ENCODE measurements at regions not wholly inside any gene's neighbourhood (a gene's known extent, or its start where the extent isn't known, plus 50 kb on each side); places are given as distances from the start of the nearest gene placed in this dataset.
"Not testable (repeated sequence)": the region's sequence is repeated elsewhere in the genome, so short reads cannot be mapped to it uniquely, and the experiment has no call there.

DNA sequence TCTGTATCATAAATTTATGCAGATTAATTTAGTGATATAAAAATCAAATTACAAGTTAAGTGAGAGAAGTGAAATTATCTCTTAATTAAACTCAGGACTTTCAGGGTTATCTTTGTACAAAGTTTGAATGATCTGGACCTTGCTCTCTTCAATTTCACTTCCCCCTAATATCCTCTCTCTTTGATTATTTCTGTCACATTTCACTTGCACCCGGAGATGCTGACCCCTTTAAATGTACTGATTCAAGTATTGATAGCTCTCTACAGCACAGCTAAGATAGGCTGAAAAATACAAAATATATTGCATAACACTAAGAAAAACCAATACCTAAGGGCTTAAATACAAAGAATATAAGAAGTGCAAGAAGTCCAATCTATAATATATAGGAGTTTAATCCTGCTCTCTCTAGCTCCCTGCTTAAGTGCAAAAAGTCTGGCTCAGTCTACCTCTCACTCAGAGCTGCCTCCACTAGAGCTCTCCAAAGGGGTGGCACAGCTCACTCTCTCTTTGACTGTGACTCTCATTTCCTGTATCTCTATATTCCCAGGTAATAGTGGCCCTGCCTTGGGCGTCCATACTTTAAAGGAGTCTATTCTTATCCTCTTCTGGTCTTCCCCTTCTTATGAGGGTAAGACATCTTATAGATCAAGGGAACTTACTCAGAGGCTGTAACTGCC is 588.4 kb downstream of the RFPL4B start:
- Histone ChIP-seq H3K4me3 (ENCODE audit: insufficient read depth in 1 of 2, low read depth in 1 of 2, low read length in 2 of 2) (no peak overlapping the region), H3K23ac (ENCODE audit: low read length in 2 of 2) (no peak overlapping the region), H3K4ac (ENCODE audit: low read depth in 1 of 2, low read length in 2 of 2) (no peak overlapping the region), H3K79me1 (replicated peaks; ENCODE audit: low read length, poor library complexity, severe bottlenecking) (no peaks in the 10 kb centered on the region), H3K4me1 (ENCODE audit: control insufficient read depth, insufficient read depth, low read depth, low read length) (peaks cover 2% of the 10 kb centered on the region), H2AK5ac (ENCODE audit: low read length, severe bottlenecking) (no peak overlapping the region), H3K4me2 (ENCODE audit: low read length, poor library complexity, severe bottlenecking) (no peak overlapping the region), H3K9me3 (ENCODE audit: control insufficient read depth, low read length) (no peaks in the 10 kb centered on the region), H3K36me3 (ENCODE audit: control insufficient read depth in 1 of 2, insufficient read depth in 2 of 2, low read depth in 1 of 2, low read length in 2 of 2) (no peaks in the 10 kb centered on the region), H4K8ac (ENCODE audit: low read length) (no peak overlapping the region), H3K9ac (ENCODE audit: low read length) (no peak overlapping the region), H2BK5ac (ENCODE audit: low read depth, low read length, poor library complexity, severe bottlenecking) (no peak overlapping the region), H2BK12ac (ENCODE audit: low read length in 2 of 2) (no peak overlapping the region), H2BK120ac (ENCODE audit: low read depth, low read length) (no peak overlapping the region), H3K27me3 (ENCODE audit: control insufficient read depth in 1 of 2, insufficient read depth in 1 of 2, low read length in 2 of 2) (no peaks in the 10 kb centered on the region), H2AFZ (ENCODE audit: low read depth, low read length) (no peak overlapping the region), H3K14ac (ENCODE audit: low read length in 2 of 2) (no peak overlapping the region), H3K27ac (ENCODE audit: low read length, poor library complexity, severe bottlenecking) (no peak overlapping the region), H3K18ac (ENCODE audit: low read depth in 1 of 2, low read length in 2 of 2) (peak overlapping the region in 1 of 2 experiments; percentile 6), H2BK15ac (ENCODE audit: low read depth, poor library complexity, severe bottlenecking) (no peak overlapping the region), H4K91ac (ENCODE audit: low read length) (no peak overlapping the region)
- no peak for DNase-seq
- no CpG with 5 or more reads among the region's 2 CpGs for WGBS

DNA sequence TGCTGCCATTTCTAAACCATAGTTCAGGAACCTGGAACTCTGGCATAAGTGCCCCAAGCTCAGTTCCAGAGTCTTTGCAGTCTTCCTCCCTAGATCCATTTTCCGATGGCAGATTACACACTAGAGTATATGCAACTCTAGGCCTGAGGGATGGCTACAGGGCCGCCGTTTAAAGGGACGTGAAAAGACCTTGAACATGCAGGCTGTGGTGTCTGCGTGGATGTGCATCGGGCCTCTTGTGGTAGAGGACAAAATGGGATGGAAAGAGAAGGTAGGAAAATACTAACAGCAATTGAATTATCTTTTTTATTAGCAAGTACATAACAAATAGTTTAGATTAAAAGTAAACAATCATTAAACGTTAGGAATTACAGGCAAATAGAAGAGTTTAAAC is 588.9 kb downstream of the RFPL4B start:
- no peak overlapping the region for H4K8ac ChIP-seq (ENCODE audit: low read length)
- no peaks in the 10 kb centered on the region for H3K9me3 ChIP-seq (ENCODE audit: control insufficient read depth, low read length)
- no peak overlapping the region for H2BK12ac ChIP-seq (ENCODE audit: low read length in 2 of 2)
- no peak overlapping the region for H3K9ac ChIP-seq (ENCODE audit: low read length)
- H3K36me3 ChIP-seq (ENCODE audit: control insufficient read depth in 1 of 2, insufficient read depth in 2 of 2, low read depth in 1 of 2, low read length in 2 of 2) = no peaks in the 10 kb centered on the region
- no peak overlapping the region for H3K4ac ChIP-seq (ENCODE audit: low read depth in 1 of 2, low read length in 2 of 2)
- DNase-seq = no peak
- 91% methylated on average over 2 of the region's 7 CpGs for WGBS
- no peak overlapping the region for H3K4me2 ChIP-seq (ENCODE audit: low read length, poor library complexity, severe bottlenecking)
- no peak overlapping the region for H3K23ac ChIP-seq (ENCODE audit: low read length in 2 of 2)
- no peak overlapping the region for H3K4me3 ChIP-seq (ENCODE audit: insufficient read depth in 1 of 2, low read depth in 1 of 2, low read length in 2 of 2)
- no peak overlapping the region for H4K91ac ChIP-seq (ENCODE audit: low read length)
- H2BK120ac ChIP-seq (ENCODE audit: low read depth, low read length) = no peak overlapping the region
- H3K4me1 ChIP-seq (ENCODE audit: control insufficient read depth, insufficient read depth, low read depth, low read length) = peaks cover 2% of the 10 kb centered on the region
- H3K79me1 ChIP-seq (replicated peaks; ENCODE audit: low read length, poor library complexity, severe bottlenecking) = no peaks in the 10 kb centered on the region
- no peak overlapping the region for H2AK5ac ChIP-seq (ENCODE audit: low read length, severe bottlenecking)
- no peak overlapping the region for H2BK15ac ChIP-seq (ENCODE audit: low read depth, poor library complexity, severe bottlenecking)
- no peak overlapping the region for H2BK5ac ChIP-seq (ENCODE audit: low read depth, low read length, poor library complexity, severe bottlenecking)
- H3K27ac ChIP-seq (ENCODE audit: low read length, poor library complexity, severe bottlenecking) = no peak overlapping the region
- peak overlapping the region in 1 of 2 experiments; percentile 6 for H3K18ac ChIP-seq (ENCODE audit: low read depth in 1 of 2, low read length in 2 of 2)
- no peaks in the 10 kb centered on the region for H3K27me3 ChIP-seq (ENCODE audit: control insufficient read depth in 1 of 2, insufficient read depth in 1 of 2, low read length in 2 of 2)
- no peak overlapping the region for H2AFZ ChIP-seq (ENCODE audit: low read depth, low read length)
- H3K14ac ChIP-seq (ENCODE audit: low read length in 2 of 2) = no peak overlapping the region

DNA sequence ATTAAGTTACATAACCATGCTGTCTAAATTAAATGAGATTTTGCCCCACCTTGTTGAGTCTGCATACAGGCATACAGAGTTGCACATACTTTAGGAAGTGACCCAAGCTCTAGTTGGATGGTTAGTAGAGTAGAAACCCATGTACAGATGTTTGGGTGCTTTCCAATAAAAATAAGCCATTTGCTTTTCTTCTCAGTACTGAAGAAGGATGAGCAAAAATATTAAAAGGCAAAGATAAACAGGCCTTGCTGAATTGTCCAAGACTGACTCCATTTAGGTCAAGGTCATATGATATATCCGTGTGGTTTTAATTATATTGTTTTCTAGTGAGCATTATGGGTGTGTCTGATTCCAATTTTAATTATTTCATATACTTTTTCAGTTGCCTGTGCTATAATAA is 589.4 kb downstream of the RFPL4B start:
- no peak overlapping the region for H3K14ac ChIP-seq (ENCODE audit: low read length in 2 of 2)
- DNase-seq = no peak
- no peak overlapping the region for H3K4me2 ChIP-seq (ENCODE audit: low read length, poor library complexity, severe bottlenecking)
- no peak overlapping the region for H3K18ac ChIP-seq (ENCODE audit: low read depth in 1 of 2, low read length in 2 of 2)
- peaks cover 2% of the 10 kb centered on the region for H3K4me1 ChIP-seq (ENCODE audit: control insufficient read depth, insufficient read depth, low read depth, low read length)
- no peak overlapping the region for H3K4ac ChIP-seq (ENCODE audit: low read depth in 1 of 2, low read length in 2 of 2)
- H3K9ac ChIP-seq (ENCODE audit: low read length) = no peak overlapping the region
- no peak overlapping the region for H2BK5ac ChIP-seq (ENCODE audit: low read depth, low read length, poor library complexity, severe bottlenecking)
- no CpG with 5 or more reads among the region's 1 CpG for WGBS
- no peak overlapping the region for H4K91ac ChIP-seq (ENCODE audit: low read length)
- H2BK120ac ChIP-seq (ENCODE audit: low read depth, low read length) = no peak overlapping the region
- H3K79me1 ChIP-seq (replicated peaks; ENCODE audit: low read length, poor library complexity, severe bottlenecking) = no peaks in the 10 kb centered on the region
- no peak overlapping the region for H2AFZ ChIP-seq (ENCODE audit: low read depth, low read length)
- no peaks in the 10 kb centered on the region for H3K27me3 ChIP-seq (ENCODE audit: control insufficient read depth in 1 of 2, insufficient read depth in 1 of 2, low read length in 2 of 2)
- H2AK5ac ChIP-seq (ENCODE audit: low read length, severe bottlenecking) = no peak overlapping the region
- H4K8ac ChIP-seq (ENCODE audit: low read length) = no peak overlapping the region
- no peak overlapping the region for H3K4me3 ChIP-seq (ENCODE audit: insufficient read depth in 1 of 2, low read depth in 1 of 2, low read length in 2 of 2)
- H3K36me3 ChIP-seq (ENCODE audit: control insufficient read depth in 1 of 2, insufficient read depth in 2 of 2, low read depth in 1 of 2, low read length in 2 of 2) = no peaks in the 10 kb centered on the region
- H3K9me3 ChIP-seq (ENCODE audit: control insufficient read depth, low read length) = no peaks in the 10 kb centered on the region
- no peak overlapping the region for H2BK12ac ChIP-seq (ENCODE audit: low read length in 2 of 2)
- no peak overlapping the region for H3K23ac ChIP-seq (ENCODE audit: low read length in 2 of 2)
- no peak overlapping the region for H3K27ac ChIP-seq (ENCODE audit: low read length, poor library complexity, severe bottlenecking)
- H2BK15ac ChIP-seq (ENCODE audit: low read depth, poor library complexity, severe bottlenecking) = no peak overlapping the region

DNA sequence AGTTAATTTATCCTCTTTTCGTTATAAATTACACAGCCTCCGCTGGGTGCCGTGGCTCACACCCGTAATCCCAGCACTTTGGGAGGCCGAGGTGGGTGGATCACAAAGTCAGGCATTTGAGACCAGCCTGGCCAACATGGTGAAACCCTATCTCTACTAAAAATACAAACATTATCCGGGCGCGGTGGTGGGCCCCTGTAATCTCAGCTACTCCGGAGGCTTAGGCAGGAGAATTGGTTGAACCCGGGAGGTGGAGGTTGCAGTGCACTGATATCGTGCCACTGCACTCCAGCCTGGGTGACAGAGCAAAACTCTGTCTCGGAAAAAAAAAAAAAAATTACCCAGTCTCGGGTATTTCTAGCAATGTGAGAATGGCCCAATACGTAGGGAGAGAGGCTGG is 590.6 kb downstream of the RFPL4B start:
- H2BK120ac ChIP-seq (ENCODE audit: low read depth, low read length); H3K27ac ChIP-seq (ENCODE audit: low read length, poor library complexity, severe bottlenecking); H3K9ac ChIP-seq (ENCODE audit: low read length); H3K4ac ChIP-seq (ENCODE audit: low read depth in 1 of 2, low read length in 2 of 2); H2AFZ ChIP-seq (ENCODE audit: low read depth, low read length); H3K4me1 ChIP-seq (ENCODE audit: control insufficient read depth, insufficient read depth, low read depth, low read length); H2BK15ac ChIP-seq (ENCODE audit: low read depth, poor library complexity, severe bottlenecking); DNase-seq; H3K79me1 ChIP-seq (replicated peaks; ENCODE audit: low read length, poor library complexity, severe bottlenecking); H4K8ac ChIP-seq (ENCODE audit: low read length); H3K4me3 ChIP-seq (ENCODE audit: insufficient read depth in 1 of 2, low read depth in 1 of 2, low read length in 2 of 2); H3K4me2 ChIP-seq (ENCODE audit: low read length, poor library complexity, severe bottlenecking); H2BK5ac ChIP-seq (ENCODE audit: low read depth, low read length, poor library complexity, severe bottlenecking); H3K36me3 ChIP-seq (ENCODE audit: control insufficient read depth in 1 of 2, insufficient read depth in 2 of 2, low read depth in 1 of 2, low read length in 2 of 2); H3K9me3 ChIP-seq (ENCODE audit: control insufficient read depth, low read length); H3K27me3 ChIP-seq (ENCODE audit: control insufficient read depth in 1 of 2, insufficient read depth in 1 of 2, low read length in 2 of 2); H4K91ac ChIP-seq (ENCODE audit: low read length); H3K23ac ChIP-seq (ENCODE audit: low read length in 2 of 2); H3K14ac ChIP-seq (ENCODE audit: low read length in 2 of 2): not testable (repeated sequence)
- Histone ChIP-seq H3K18ac (ENCODE audit: low read depth in 1 of 2, low read length in 2 of 2) (peak overlapping the region in 1 of 2 experiments; percentile 57), H2BK12ac (ENCODE audit: low read length in 2 of 2) (peak overlapping the region; percentile 49 to 63), H2AK5ac (ENCODE audit: low read length, severe bottlenecking) (peak overlapping the region; percentile 39)
- WGBS = 98% methylated on average over 14 of the region's 14 CpGs

Measured in mesenchymal stem cell (in vitro differentiated cells and primary cell).